Ammon's horn (tissue), 1 donor: ENCODE measurements at regions not wholly inside any gene's neighbourhood (a gene's known extent, or its start where the extent isn't known, plus 50 kb on each side); places are given as distances from the start of the nearest gene placed in this dataset.
A peak's percentile ranks its signal among the peaks of the same experiment; 100 is the strongest.

Experiments
- DNase-seq: peaks from one replicate; pipeline ENCODE4 v3.0.0-alpha.2; 2016; ENCODE audit warnings: low spot score

GRCh38 chr15:31977812-31978661 is 52.3 kb upstream of the CHRNA7 start:
- DNase-seq: peak; percentile 75
